ENCODE measurements at regions not wholly inside any gene's neighbourhood (a gene's known extent, or its start where the extent isn't known, plus 50 kb on each side); places are given as distances from the start of the nearest gene placed in this dataset.
"Not testable (repeated sequence)": the region's sequence is repeated elsewhere in the genome, so short reads cannot be mapped to it uniquely, and the experiment has no call there.

DNA sequence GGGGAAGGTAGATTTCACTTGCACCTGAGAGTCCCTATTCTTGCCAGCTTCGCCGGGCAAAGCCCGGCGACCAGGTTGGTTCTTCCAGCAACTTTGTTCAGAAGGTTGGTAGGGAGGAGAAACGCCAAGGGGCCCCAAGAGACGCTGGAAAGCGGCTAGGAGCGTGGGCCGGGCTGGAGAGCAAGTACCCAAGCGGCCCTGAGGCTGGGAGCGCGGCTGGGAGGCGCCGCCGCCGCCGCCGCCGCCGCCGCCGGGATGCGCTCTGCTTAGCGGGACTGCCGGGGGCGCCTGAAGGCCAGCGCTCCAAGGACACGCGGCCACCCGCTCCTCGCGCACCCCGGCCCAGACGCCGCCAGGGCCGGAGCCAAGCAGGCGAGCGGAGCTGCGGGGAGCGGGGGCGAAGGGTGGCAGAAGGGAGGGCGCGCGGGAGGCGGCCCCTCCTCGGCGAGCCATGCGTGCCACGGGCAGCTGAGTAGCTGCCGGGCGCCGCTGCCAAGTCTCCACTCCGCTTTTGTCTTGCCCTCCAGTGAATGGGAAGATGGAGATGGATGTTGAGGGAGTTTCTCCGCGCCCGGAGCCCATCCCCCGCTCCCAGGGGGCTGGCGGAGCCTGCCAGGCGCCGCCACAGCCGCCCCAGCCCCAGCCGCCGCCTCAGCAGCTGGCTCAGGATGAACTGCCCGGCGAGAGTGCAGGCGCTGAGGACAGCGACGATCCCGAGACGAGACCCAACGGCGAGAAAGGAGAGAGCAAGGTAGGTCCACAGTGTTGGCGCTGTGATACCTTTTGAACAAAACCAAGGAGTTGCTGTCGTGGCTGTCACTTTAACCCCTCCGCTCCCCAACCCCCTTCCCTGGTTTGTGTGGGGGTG is 227.4 kb upstream of the AZI2 start:
- DNase-seq, result peak in 43 of 56 donors; percentile 3 to 64 (median 36)

DNA sequence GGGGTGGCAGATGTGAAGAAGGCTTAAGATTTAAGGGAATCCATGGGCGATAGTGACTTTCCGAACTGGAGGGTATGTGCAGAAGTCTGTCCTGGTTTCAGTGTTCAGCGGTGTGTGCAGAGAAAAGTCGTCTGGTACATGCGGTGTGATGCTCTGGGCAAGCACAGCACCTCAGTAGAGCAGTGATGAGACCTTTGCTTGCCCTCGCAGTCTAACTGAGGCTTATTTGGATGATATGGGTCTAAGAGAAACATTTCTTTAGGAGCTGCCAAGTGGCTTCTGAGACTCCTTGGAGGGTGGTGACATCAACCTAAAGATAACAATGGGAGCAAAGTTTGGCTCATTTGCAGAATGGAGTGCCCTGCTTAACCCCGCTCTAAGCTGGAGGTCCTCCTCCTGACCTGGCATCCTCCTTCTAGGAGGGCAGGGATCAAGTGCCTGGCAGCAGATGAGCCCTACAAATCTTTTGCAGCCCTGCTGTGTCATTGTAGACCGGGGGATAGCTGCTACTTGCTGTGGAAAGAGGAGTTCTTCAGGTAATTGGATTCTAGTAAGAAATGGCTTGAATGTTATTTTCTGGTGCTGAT is 228.1 kb upstream of the AZI2 start:
- DNase-seq, result peak in 9 of 56 donors; percentile 2 to 58 (median 21)

GRCh38 chr3:28577941-28578500 is 229.4 kb upstream of the AZI2 start:
- DNase-seq, result no peak

- DNase-seq, result no peak
Measured at GRCh38 chr3:28586325-28586724, 237.7 kb upstream of the AZI2 start.

GRCh38 chr3:28587723-28588122 is 239.1 kb upstream of the AZI2 start:
- no peak for DNase-seq

- DNase-seq, result no peak
Measured at GRCh38 chr3:28590216-28590615, 241.6 kb upstream of the AZI2 start.

DNA sequence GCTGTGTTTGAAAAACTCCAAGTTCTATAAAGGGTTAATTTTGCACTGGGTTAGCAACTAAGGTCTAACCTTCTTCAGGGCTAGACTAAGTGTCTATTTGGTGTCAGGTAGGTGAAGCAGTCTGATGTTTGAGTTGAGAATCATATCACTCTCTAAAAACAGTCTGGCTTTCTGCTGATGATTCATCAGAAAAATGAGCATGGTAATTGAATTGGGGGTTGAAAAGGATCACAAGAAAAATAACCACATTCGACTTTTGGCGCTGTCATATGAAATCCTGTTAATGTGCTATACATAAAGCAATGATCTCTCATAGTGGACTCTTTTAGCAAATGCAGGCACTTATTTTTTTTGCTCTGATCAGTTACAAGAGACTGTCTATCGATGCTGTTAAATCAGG is 242.2 kb upstream of the AZI2 start:
- no peak for DNase-seq

DNA sequence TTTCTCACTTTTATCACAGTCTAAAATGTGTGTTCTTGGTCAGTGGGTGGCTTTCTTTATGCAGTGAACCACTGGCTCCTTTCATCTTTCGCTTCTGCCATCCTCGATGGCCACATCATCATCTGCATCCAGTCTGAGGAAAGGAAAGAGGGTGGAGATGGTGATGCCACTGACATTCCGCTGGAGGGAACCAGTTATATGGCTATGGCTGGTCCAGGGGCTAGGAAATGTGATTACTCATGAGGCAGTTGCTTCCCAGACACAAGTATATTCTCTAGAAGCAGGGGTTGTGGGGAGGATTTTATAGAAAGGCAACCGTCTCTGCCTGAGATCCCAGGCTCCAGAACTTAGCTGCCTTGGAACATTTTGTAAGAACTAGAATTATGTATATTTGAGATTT is 246.7 kb upstream of the AZI2 start:
- no peak for DNase-seq

GRCh38 chr3:28597452-28597851 is 248.8 kb upstream of the AZI2 start:
- DNase-seq, result no peak

DNA sequence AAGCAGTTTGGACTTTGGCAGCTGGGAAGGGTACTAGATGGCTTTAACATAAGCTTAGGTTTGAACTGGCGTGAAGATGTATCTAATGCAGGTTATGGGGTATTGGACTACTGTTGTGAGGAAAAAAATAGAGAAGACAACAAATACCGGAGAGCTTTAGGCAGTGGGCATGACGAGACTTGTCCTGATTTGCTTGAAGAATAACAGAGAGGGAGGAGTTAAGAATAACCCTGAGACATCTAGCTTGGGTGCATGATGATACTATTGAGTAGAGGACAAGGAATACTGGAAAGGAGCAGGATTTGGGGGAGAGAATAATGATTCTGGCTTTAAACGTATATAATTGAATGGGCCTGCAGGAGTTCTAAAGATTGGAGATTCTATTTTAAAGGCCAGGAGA is 249.5 kb upstream of the AZI2 start:
- no peak for DNase-seq

DNA sequence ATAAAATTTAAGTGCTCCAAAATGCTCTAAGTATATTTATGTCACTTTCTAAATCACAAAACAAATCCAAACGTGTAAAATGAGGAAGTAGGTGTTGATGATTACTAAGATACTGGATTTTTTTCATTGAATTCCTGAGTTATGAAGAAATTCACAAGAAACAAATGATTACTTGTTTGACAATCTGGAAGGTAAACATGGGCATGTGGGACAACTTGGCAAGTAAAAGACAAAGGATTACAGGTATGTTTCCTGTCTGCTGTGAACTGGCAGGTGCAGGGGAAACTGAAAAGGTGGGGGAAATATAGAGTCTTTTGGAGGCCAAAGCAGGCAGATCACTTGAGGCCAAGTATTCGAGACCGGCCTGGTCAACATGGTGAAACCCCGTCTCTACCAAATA is 252.7 kb upstream of the AZI2 start:
- no peak for DNase-seq

DNA sequence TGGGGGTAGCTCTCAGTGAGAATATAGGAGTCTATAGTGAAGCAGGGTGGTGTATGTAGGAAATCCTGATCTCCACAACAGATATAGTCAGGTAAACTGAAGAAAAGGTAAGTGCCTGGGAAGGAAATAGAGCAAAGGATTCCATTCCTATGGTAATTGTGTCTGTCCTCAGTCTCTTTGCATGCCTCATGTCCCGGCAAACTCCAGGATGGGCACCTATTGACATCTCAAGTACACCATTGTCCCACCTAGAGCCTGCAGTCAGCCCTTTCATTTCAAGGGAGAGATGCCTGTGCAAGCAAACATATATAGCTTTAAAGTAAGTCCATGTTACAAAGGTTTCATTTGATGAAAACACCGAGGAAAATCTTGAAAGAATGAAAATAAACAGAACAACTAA is 257.7 kb upstream of the AZI2 start:
- DNase-seq, result no peak

DNA sequence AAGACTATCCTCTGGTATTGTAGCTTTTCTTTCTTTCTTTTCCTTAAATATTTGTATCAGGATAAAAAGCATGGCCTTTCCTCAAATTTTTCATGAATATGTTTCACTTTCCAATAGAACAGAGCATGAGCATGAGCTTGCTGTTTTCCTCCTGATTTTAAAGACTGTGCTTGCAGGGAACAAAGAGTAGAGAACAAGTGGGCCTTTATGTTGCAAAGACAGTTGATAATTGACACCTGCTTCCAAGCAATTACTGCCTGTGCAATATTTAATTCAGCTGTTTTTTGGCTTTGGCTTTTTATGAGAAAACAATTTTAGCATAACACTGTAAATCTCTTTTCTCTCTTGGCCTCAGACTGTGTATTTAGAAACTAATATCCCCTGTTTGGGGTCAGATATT is 263.6 kb upstream of the AZI2 start:
- no peak for DNase-seq

- no peak for DNase-seq
Measured at GRCh38 chr3:28613511-28614106, 265.0 kb upstream of the AZI2 start.

DNA sequence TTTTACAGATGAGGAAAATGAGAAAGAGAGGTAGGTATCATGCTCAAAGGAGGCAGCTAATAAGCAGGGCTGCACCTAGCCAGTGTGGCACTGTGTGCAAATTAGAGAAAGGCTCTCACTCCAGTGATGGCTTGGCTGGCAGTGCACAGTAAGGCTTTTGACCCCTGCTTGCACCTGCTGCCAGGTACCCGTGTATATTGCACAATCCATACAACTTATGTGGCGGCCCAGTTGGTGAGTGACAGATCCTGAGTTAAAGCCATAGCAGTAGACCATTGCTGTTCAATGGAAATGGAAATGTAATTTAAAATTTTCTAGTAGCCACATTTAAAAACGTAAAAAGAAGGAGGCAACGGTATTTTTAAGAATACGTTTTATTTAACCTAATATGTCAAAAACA is 266.4 kb upstream of the AZI2 start:
- DNase-seq, result no peak

DNA sequence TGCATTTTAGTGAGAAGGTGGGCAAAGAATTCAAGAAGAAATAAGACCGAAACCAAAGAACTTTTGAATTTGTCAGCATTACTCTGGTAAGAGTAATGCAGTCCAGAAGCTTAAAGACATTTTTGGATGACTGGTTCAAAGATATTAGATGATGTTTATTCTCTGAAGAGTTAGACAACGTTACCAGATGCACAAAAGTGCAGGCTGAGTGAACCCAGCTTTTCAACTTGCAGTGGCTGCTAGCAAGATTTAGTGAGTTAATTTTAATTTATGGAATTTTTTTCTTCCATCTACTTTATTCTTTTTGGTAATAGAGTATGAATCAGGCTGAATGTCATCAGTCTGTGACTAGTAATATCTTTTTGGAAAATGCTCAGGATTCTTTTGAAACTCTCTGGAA is 267.3 kb upstream of the AZI2 start:
- DNase-seq, result no peak

- DNase-seq, result no peak
Measured at GRCh38 chr3:28617821-28618220, 269.2 kb upstream of the AZI2 start.

DNA sequence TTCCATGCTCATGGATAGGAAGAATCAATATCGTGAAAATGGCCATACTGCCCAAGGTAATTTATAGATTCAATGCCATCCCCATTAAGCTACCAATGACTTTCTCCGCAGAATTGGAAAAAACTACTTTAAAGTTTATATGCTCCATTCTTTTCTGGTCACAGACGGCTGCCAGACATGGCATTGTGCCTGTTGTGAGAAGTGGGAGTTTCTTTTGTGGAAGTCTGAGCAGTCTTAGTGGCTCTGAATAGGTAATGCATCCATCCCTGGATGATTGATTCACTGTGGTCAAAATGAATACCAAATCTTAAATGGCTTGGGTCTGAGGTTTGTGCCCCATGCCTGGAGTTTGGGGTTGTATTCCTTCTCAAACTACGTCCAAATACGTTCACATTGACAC is 274.5 kb upstream of the AZI2 start:
- no peak for DNase-seq

DNA sequence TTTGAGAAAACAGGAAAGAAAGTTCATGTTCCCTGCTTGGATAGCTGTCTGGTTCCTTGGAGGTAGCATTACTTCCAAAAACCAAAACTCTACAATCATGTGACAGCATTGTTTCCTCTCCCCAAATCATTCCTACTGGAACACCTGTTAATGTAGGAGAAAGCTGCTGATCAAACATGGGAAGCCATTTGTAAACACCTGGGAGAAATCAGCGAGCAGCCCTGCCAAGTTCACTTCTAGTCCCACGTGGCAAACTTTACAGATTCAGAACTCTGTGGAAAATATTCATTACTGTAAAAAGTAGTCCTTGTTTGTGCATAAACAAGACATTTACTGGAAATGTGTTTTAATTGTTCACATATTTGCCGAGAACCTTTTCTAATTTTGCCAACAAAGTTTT is 275.5 kb upstream of the AZI2 start:
- DNase-seq, result no peak

DNA sequence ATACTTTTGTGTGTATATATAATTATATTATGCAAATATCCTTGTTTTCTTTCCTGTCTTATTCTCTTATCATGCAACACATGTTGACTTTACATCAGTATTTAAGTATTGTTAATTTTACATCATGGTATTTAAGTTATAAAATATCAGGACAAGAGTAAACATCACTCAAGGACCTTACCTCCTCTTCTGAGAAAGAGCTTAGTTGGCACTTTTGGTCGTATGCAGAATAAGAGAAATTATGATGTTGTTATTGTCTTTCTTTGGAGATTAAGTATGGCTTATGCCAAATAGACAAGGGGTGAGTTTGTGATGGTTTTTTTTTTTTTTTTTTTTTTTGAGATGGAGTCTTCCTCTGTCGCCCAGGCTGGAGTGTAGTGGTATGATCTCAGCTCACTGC is 279.2 kb upstream of the AZI2 start:
- DNase-seq, result not testable (repeated sequence)

GRCh38 chr3:28634019-28634418 is 285.4 kb upstream of the AZI2 start:
- DNase-seq, result no peak

DNA sequence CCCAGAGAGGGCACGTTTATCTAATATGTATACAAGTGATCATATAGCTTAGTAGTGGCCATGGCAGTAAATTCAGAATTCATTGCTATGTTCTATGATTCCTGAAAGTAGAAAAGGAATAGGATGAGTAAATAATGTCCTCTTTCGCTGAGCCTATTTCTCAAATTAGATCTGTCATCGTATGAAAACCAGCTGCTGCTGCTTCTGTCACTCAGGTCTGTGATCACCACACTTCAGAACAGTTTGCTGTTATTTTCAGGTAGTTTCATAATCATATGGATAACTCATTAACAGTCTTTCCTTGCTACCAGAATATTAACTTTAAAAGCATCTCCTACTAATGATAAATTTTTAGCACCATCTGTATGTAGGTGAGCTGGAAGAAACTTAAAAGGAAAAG is 289.1 kb upstream of the AZI2 start:
- no peak for DNase-seq

DNA sequence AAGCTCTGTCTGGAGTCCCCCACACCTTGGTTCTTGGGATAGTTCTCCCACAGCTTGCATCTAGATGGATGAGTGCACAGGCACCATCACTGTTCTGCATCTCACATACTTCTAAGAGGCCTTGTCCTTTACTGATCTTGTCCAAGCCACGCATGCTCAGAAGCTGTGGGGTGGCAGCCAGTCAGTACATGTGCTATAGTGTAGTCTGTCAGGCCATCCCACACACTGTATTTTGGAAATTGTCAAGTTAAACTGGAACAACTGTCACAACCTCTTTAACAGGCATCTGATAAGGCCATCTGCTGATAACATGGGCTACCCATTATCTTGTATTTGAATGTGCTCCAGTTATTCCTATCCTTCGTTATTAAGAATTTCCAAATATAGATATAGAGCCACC is 296.5 kb upstream of the AZI2 start:
- DNase-seq, result no peak

Measured in amygdala (tissue), 56 donors.